Fibroblast of villous mesenchyme (primary cell): ENCODE measurements at regions not wholly inside any gene's neighbourhood (a gene's known extent, or its start where the extent isn't known, plus 50 kb on each side); places are given as distances from the start of the nearest gene placed in this dataset.

Experiments used
- DNase-seq: peaks from one replicate; pipeline ENCODE4 v3.0.0-alpha.2; 2010; ENCODE audit warnings: low read depth
- H3K4me3 ChIP-seq: 2 replicates; pipeline ENCODE4 v1.5.1; 2011; ENCODE audit warnings: low read depth, mild to moderate bottlenecking, low read length
- TF ChIP-seq, protein P1 (sequence below): IDR thresholded peaks from 2 replicates; pipeline ENCODE4 v1.5.1; 2012; ENCODE audit warnings: low read depth, mild to moderate bottlenecking, low read length; ENCODE audit not compliant: insufficient read depth

- DNase-seq, result no peak
- TF ChIP-seq, protein P1, sequence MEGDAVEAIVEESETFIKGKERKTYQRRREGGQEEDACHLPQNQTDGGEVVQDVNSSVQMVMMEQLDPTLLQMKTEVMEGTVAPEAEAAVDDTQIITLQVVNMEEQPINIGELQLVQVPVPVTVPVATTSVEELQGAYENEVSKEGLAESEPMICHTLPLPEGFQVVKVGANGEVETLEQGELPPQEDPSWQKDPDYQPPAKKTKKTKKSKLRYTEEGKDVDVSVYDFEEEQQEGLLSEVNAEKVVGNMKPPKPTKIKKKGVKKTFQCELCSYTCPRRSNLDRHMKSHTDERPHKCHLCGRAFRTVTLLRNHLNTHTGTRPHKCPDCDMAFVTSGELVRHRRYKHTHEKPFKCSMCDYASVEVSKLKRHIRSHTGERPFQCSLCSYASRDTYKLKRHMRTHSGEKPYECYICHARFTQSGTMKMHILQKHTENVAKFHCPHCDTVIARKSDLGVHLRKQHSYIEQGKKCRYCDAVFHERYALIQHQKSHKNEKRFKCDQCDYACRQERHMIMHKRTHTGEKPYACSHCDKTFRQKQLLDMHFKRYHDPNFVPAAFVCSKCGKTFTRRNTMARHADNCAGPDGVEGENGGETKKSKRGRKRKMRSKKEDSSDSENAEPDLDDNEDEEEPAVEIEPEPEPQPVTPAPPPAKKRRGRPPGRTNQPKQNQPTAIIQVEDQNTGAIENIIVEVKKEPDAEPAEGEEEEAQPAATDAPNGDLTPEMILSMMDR, result no peak
- H3K4me3 ChIP-seq, result no peak overlapping the region
Observed at GRCh38 chr6:167474171-167474570, 149.3 kb downstream of the TTLL2 start.

DNA sequence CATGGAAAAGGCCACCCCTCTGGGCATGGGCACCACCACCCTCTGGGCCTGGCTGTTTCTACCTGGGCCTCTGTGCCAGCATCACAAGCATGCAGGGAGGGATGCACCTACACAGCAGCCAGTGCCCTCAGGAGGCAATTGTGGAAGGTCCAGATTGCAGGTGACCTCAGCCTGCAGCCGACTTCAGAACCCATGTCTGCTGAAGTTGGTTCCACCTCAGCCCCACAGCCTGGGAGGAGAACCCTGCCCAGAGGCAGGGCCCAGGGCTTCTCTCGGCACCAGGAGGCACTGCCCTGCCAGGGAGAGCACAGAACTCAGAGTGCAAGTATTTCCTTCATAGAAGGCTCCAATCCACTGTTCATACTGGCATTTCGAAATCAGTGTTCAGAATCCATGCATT lies 149.8 kb downstream of the TTLL2 start:
- H3K4me3 ChIP-seq, result no peak overlapping the region
- TF ChIP-seq, protein P1, result no peak
- DNase-seq, result no peak

DNA sequence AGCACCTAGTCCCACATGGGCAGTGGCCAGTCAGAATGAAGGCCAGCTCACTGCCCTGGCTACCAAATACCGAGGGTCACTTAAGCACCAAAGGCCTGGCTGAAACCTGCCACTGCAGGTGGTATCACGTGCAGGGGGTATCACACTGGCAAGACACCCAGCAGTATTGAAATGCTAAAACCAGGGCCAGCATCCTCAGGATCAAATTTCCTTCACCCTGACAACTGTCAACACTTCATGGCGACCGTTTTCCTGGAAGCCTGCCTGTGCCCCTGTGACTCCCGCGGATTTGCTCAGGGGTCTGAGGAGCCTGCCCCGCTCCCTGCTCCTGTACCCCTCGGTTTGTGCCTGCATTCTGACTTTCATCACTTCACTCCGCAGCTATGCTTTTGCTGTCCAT lies 151.1 kb downstream of the TTLL2 start:
- TF ChIP-seq, protein P1, result no peak
- no peak for DNase-seq
- H3K4me3 ChIP-seq, result no peak overlapping the region

DNA sequence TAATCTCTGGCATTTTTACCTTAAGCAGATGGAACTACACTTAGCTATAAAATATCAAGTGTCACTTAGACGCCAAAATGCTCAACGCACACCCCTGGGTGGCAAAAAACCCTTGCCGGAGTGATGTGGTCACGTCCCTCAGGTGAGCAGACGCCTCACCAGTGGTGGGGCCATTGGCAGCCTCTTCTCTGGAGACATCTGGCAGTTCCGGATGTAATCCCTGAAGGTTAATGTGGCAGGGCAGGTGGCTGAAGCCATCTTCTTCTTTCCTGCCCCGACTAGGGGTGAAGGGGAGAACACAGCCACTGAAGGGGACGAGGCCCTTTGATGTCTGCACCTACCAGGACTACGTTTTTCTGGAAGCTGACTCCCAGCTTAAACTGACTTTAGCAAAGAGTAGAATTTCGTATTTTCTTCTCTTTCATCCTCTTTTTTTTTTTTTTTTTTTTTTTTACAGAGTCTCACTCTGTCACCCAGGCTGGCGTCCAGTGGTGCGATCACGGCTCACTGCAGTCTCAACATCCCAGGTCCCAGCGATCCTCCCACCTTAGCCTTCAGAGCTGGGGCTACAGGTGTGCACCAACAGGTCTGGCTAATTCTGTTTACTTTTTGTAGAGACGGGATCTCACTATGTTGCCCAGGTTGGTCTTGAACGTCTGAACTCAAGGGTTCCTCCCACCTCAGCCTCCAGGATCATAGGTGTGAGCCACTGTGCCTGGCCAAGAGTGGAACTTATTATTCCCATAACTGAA lies 152.1 kb downstream of the TTLL2 start:
- H3K4me3 ChIP-seq, result no peak overlapping the region
- TF ChIP-seq, protein P1, result no peak
- no peak for DNase-seq

GRCh38 chr6:167477688-167478087 lies 152.8 kb downstream of the TTLL2 start:
- H3K4me3 ChIP-seq, result no peak overlapping the region
- no peak for DNase-seq
- TF ChIP-seq, protein P1, result no peak

- H3K4me3 ChIP-seq, result no peak overlapping the region
- TF ChIP-seq, protein P1, result no peak
- DNase-seq, result no peak
Observed at GRCh38 chr6:167479301-167479700, 154.4 kb downstream of the TTLL2 start.
